Sigmoid colon (tissue), 6 donors: ENCODE measurements at regions not wholly inside any gene's neighbourhood (a gene's known extent, or its start where the extent isn't known, plus 50 kb on each side); places are given as distances from the start of the nearest gene placed in this dataset.

ENCODE experiments used
- DNase-seq: peaks from one replicate; pipeline ENCODE4 v3.0.0-alpha.2; 2019
- H3K27ac ChIP-seq, 4 donors: fragments of 200-600 bp; sonication (generic); one replicate each; pipeline ENCODE4 v1.5.1; 2016 to 2019; ENCODE audit warnings: mild to moderate bottlenecking in 1 of 4
- H3K27me3 ChIP-seq, 3 donors: fragments of 200-600 bp; sonication (generic); one replicate each; pipeline ENCODE4 v1.5.1; 2019; ENCODE audit warnings: mild to moderate bottlenecking in 1 of 3
- H3K36me3 ChIP-seq, 4 donors: fragments of 200-600 bp; sonication (generic); one replicate each; pipeline ENCODE4 v1.5.1; 2016 to 2019
- H3K4me1 ChIP-seq, 4 donors: fragments of 200-600 bp; sonication (generic); one replicate each; pipeline ENCODE4 v1.5.1; 2017 to 2019
- H3K4me3 ChIP-seq, 4 donors: fragments of 200-600 bp; sonication (generic); one replicate each; pipeline ENCODE4 v1.5.1; 2017 to 2019; ENCODE audit warnings: mild to moderate bottlenecking in 2 of 4, moderate library complexity in 1 of 4
- H3K9me3 ChIP-seq, 4 donors: fragments of 200-600 bp in 3 of 4; sonication (generic) in 3 of 4; one replicate each; pipeline versions ENCODE4 v1.5.1 to v1.6.1; 2013 to 2019
- CTCF ChIP-seq, 4 experiments: fragments of 450-650 bp in 3 of 4; fragments of 200-600 bp in 1 of 4; IDR thresholded peaks; one replicate each; pipeline ENCODE4 v1.5.1; 2016 to 2019; ENCODE audit warnings: antibody characterized with exemption in 4 of 4, mild to moderate bottlenecking in 3 of 4, moderate library complexity in 2 of 4
- EP300 ChIP-seq, 4 donors: sonication (generic); formaldehyde crosslinking; IDR thresholded peaks; one replicate each; pipeline ENCODE4 v1.6.1; 2017; ENCODE audit warnings: antibody characterized with exemption in 4 of 4
- POLR2A ChIP-seq, 2 donors: fragments of 450-650 bp; IDR thresholded peaks; one replicate each; pipeline ENCODE4 v1.6.1; 2016; ENCODE audit warnings: antibody characterized with exemption in 2 of 2, mild to moderate bottlenecking in 2 of 2, moderate library complexity in 2 of 2
- POLR2AphosphoS5 ChIP-seq, 4 donors: sonication (generic); formaldehyde crosslinking; IDR thresholded peaks; one replicate each; pipeline ENCODE4 v1.6.1; 2017; ENCODE audit warnings: antibody characterized with exemption in 4 of 4
- WGBS, 2 donors: extraction: QIAGEN DNeasy Blood & Tissue Kit; methylation state at CpG; one replicate each; pipeline ENCODE4 v1.1.7; 2013; 5-methylcytosine and 5-hydroxymethylcytosine counted together
- intact Hi-C: fragments of 100-400 bp; cut with DNase I; formaldehyde crosslinking; loops from one replicate; pipeline ENCODE4 v1.15.1; 2023
- donor health status: healthy with polysubstance abuse.
- donor health status: healthy.

- 50 to 64% methylated on average over 4 of the region's 4 CpGs for WGBS, 2 donors
- H3K4me1 ChIP-seq = no peaks in the 10 kb centered on the region
- TF ChIP-seq EP300 (IDR thresholded peaks at IDR 0.05) (no peak), POLR2A (IDR thresholded peaks at IDR 0.05) (no peak), CTCF (IDR thresholded peaks at IDR 0.05) (no peak), POLR2AphosphoS5 (IDR thresholded peaks at IDR 0.05) (no peak)
- no peaks in the 10 kb centered on the region for H3K27me3 ChIP-seq
- intact Hi-C loops = no loop called here
- H3K9me3 ChIP-seq = peaks cover 0 to 5% (median 1%) of the 10 kb centered on the region in 4 donors
- no peaks in the 10 kb centered on the region for H3K36me3 ChIP-seq
- no peak overlapping the region for H3K27ac ChIP-seq
- DNase-seq = no peak
- no peak overlapping the region for H3K4me3 ChIP-seq
Observed at GRCh38 chr2:59684116-59684770, 869.2 kb downstream of the BCL11A start.

- TF ChIP-seq CTCF (IDR thresholded peaks at IDR 0.05) (no peak), POLR2AphosphoS5 (IDR thresholded peaks at IDR 0.05) (no peak), POLR2A (IDR thresholded peaks at IDR 0.05) (no peak), EP300 (IDR thresholded peaks at IDR 0.05) (no peak)
- no peaks in the 10 kb centered on the region for H3K27me3 ChIP-seq
- H3K9me3 ChIP-seq = peaks cover 0 to 5% (median 1%) of the 10 kb centered on the region in 4 donors
- H3K4me1 ChIP-seq = no peaks in the 10 kb centered on the region
- H3K27ac ChIP-seq = no peak overlapping the region
- intact Hi-C loops = no loop called here
- DNase-seq = no peak
- H3K4me3 ChIP-seq = no peak overlapping the region
- 97 to 100% methylated on average over 1 of the region's 1 CpG for WGBS, 2 donors
- no peaks in the 10 kb centered on the region for H3K36me3 ChIP-seq
Observed at GRCh38 chr2:59680863-59681262, 872.6 kb downstream of the BCL11A start.

GRCh38 chr2:59677158-59677557, 876.3 kb downstream of the BCL11A start:
- no peak for DNase-seq
- Histone ChIP-seq H3K36me3 (no peaks in the 10 kb centered on the region), H3K27me3 (no peaks in the 10 kb centered on the region), H3K9me3 (peaks cover 0 to 5% (median 1%) of the 10 kb centered on the region in 4 donors), H3K27ac (no peak overlapping the region), H3K4me1 (no peaks in the 10 kb centered on the region), H3K4me3 (no peak overlapping the region)
- intact Hi-C loops = no loop called here
- no peak for TF ChIP-seq POLR2AphosphoS5 (IDR thresholded peaks at IDR 0.05)
- no peak for TF ChIP-seq EP300 (IDR thresholded peaks at IDR 0.05)
- TF ChIP-seq CTCF (IDR thresholded peaks at IDR 0.05) = no peak
- TF ChIP-seq POLR2A (IDR thresholded peaks at IDR 0.05) = no peak
- WGBS, 2 donors = 79 to 82% methylated on average over 2 of the region's 2 CpGs

GRCh38 chr2:59674100-59674499, 879.4 kb downstream of the BCL11A start:
- H3K36me3 ChIP-seq = no peaks in the 10 kb centered on the region
- H3K9me3 ChIP-seq = no peaks in the 10 kb centered on the region
- H3K27me3 ChIP-seq = no peaks in the 10 kb centered on the region
- no peak for TF ChIP-seq POLR2A (IDR thresholded peaks at IDR 0.05)
- TF ChIP-seq EP300 (IDR thresholded peaks at IDR 0.05) = no peak
- TF ChIP-seq POLR2AphosphoS5 (IDR thresholded peaks at IDR 0.05) = no peak
- no peak for TF ChIP-seq CTCF (IDR thresholded peaks at IDR 0.05)
- H3K4me3 ChIP-seq = no peak overlapping the region
- H3K27ac ChIP-seq = no peak overlapping the region
- no peaks in the 10 kb centered on the region for H3K4me1 ChIP-seq
- 91 to 96% methylated on average over 1 of the region's 1 CpG for WGBS, 2 donors
- no peak for DNase-seq
- intact Hi-C loops = no loop called here

DNA sequence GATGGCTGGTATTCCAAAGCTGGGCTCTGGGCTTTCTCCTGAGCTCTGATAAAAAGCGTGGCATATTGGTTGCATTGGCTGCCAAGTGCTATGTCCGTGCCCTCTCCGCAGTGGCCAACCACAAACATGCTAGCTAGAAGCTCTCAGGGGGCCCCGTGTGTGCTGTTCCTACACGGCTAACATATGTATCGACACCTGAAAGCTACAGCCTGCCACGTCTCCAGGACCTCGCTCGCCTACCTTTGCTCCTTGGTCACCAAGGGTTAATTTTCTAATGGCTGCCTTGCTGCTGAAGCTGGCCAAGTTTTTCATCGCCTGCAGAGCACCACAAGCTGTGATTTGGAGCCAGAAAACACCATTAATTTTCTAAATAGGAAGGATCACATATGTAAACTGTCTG, 888.4 kb downstream of the BCL11A start:
- no peaks in the 10 kb centered on the region for H3K36me3 ChIP-seq
- no peaks in the 10 kb centered on the region for H3K27me3 ChIP-seq
- H3K4me3 ChIP-seq = no peak overlapping the region
- no peak for DNase-seq
- H3K4me1 ChIP-seq = no peaks in the 10 kb centered on the region
- no peak overlapping the region for H3K27ac ChIP-seq
- 92 to 95% methylated on average over 10 of the region's 10 CpGs for WGBS, 2 donors
- no peak for TF ChIP-seq CTCF (IDR thresholded peaks at IDR 0.05)
- TF ChIP-seq EP300 (IDR thresholded peaks at IDR 0.05) = no peak
- no peak for TF ChIP-seq POLR2A (IDR thresholded peaks at IDR 0.05)
- TF ChIP-seq POLR2AphosphoS5 (IDR thresholded peaks at IDR 0.05) = no peak
- peaks cover 0 to 1% (median 0%) of the 10 kb centered on the region in 4 donors for H3K9me3 ChIP-seq
- intact Hi-C loops = no loop called here
